ENCODE measurements at regions not wholly inside any gene's neighbourhood (a gene's known extent, or its start where the extent isn't known, plus 50 kb on each side); places are given as distances from the start of the nearest gene placed in this dataset.

GRCh38 chr4:38344929-38345328 lies 319.1 kb upstream of the KLF3 start:
- no peak for TF ChIP-seq CTCF (IDR thresholded peaks at IDR 0.05)
- TF ChIP-seq EZH2 (IDR thresholded peaks at IDR 0.05; ENCODE audit: borderline replicate concordance, insufficient read depth, low read depth, low read length, poor library complexity, severe bottlenecking) = no peak

Data from B cell (primary cell).